Fibroblast of lung (primary cell): ENCODE measurements at regions not wholly inside any gene's neighbourhood (a gene's known extent, or its start where the extent isn't known, plus 50 kb on each side); places are given as distances from the start of the nearest gene placed in this dataset.

Source experiments
- DNase-seq, 2 donors: peaks; one replicate each; pipeline versions ENCODE4 v3.0.0 to v3.0.0-alpha.2; 2010; ENCODE audit warnings: low read depth in 2 of 2
- H2AFZ ChIP-seq: 2 replicates; pipeline ENCODE4 v1.5.1; 2012; ENCODE audit warnings: low read length, control low read depth, inconsistent platforms
- H3K27ac ChIP-seq: 2 replicates; pipeline ENCODE4 v1.5.1; 2011; ENCODE audit warnings: low read length, control low read depth; ENCODE audit not compliant: insufficient read depth
- H3K27me3 ChIP-seq: 2 replicates; pipeline ENCODE4 v1.5.1; 2011; ENCODE audit warnings: mild to moderate bottlenecking, low read length; ENCODE audit not compliant: control insufficient read depth, insufficient read depth
- H3K36me3 ChIP-seq: 2 replicates; pipeline ENCODE4 v1.5.1; 2011; ENCODE audit warnings: low read length; ENCODE audit not compliant: control insufficient read depth, insufficient read depth
- H3K4me1 ChIP-seq: 2 replicates; pipeline ENCODE4 v1.5.1; 2011; ENCODE audit warnings: low read length; ENCODE audit not compliant: control insufficient read depth, insufficient read depth; ENCODE audit errors: extremely low read depth
- H3K4me2 ChIP-seq: 2 replicates; pipeline ENCODE4 v1.5.1; 2011; ENCODE audit warnings: low read length, control low read depth; ENCODE audit not compliant: insufficient read depth; ENCODE audit errors: extremely low read depth
- H3K4me3 ChIP-seq, 4 experiments: fragments of 200-600 bp in 1 of 4; sonication (generic) in 1 of 4; replicated peaks in 1 of 4; 2 replicates each; pipeline ENCODE4 v1.5.1; 2011 to 2016; ENCODE audit warnings: low read length in 4 of 4, low read depth in 3 of 4, mild to moderate bottlenecking in 3 of 4, control low read depth in 2 of 4, inconsistent platforms in 1 of 4, mixed read lengths in 1 of 4; ENCODE audit not compliant: insufficient read depth in 1 of 4; ENCODE audit errors: control extremely low read depth in 1 of 4
- H3K79me2 ChIP-seq: 2 replicates; pipeline ENCODE4 v1.5.1; 2012; ENCODE audit warnings: mild to moderate bottlenecking, low read length, inconsistent platforms; ENCODE audit not compliant: control insufficient read depth, insufficient read depth
- H3K9ac ChIP-seq: 2 replicates; pipeline ENCODE4 v1.5.1; 2011; ENCODE audit warnings: mild to moderate bottlenecking, low read length, control low read depth; ENCODE audit not compliant: insufficient read depth
- H3K9me3 ChIP-seq: 2 replicates; pipeline ENCODE4 v1.5.1; 2012; ENCODE audit warnings: low read depth, low read length; ENCODE audit not compliant: control insufficient read depth, insufficient read depth
- H4K20me1 ChIP-seq: 2 replicates; pipeline ENCODE4 v1.5.1; 2011; ENCODE audit warnings: low read length; ENCODE audit not compliant: control insufficient read depth, insufficient read depth; ENCODE audit errors: extremely low read depth
- CTCF ChIP-seq, 2 donors: IDR thresholded peaks in 1 of 2; conservative IDR thresholded peaks in 1 of 2; 1 replicate in 1 of 2; 2 replicates in 1 of 2; pipeline ENCODE4 v1.5.1; 2011 to 2012; ENCODE audit warnings: low read length in 2 of 2, control low read depth in 1 of 2, inconsistent platforms in 1 of 2, low read depth in 1 of 2, mild to moderate bottlenecking in 1 of 2
- EZH2 ChIP-seq: IDR thresholded peaks from 2 replicates; pipeline ENCODE4 v1.5.1; 2012; ENCODE audit warnings: low read length, control low read depth, mild to moderate bottlenecking; ENCODE audit errors: missing control alignments

- no peak for TF ChIP-seq EZH2
- no peak overlapping the region for H3K27ac ChIP-seq
- H3K36me3 ChIP-seq, result no peaks in the 10 kb centered on the region
- H3K27me3 ChIP-seq, result no peaks in the 10 kb centered on the region
- H3K9me3 ChIP-seq, result no peaks in the 10 kb centered on the region
- no peaks in the 10 kb centered on the region for H3K79me2 ChIP-seq
- H3K9ac ChIP-seq, result no peak overlapping the region
- H2AFZ ChIP-seq, result no peak overlapping the region
- no peaks in the 10 kb centered on the region for H4K20me1 ChIP-seq
- H3K4me2 ChIP-seq, result no peak overlapping the region
- DNase-seq, result peak; percentile 44 to 57
- H3K4me1 ChIP-seq, result no peaks in the 10 kb centered on the region
- H3K4me3 ChIP-seq, result no peak overlapping the region
These were observed 258.3 kb upstream of the MON1B start for GRCh38 chr16:76932541-76933211.

- Histone ChIP-seq H3K4me2 (no peak overlapping the region), H3K9ac (no peak overlapping the region), H3K9me3 (no peaks in the 10 kb centered on the region), H3K27me3 (no peaks in the 10 kb centered on the region), H4K20me1 (no peaks in the 10 kb centered on the region), H3K36me3 (no peaks in the 10 kb centered on the region), H3K27ac (no peak overlapping the region), H3K4me3 (no peak overlapping the region), H3K4me1 (no peaks in the 10 kb centered on the region), H3K79me2 (no peaks in the 10 kb centered on the region), H2AFZ (no peak overlapping the region)
- no peak for DNase-seq
- TF ChIP-seq CTCF (conservative IDR thresholded peaks at IDR 0.05 in 1 of 2, IDR thresholded peaks at IDR 0.05 in 1 of 2; ENCODE audit: low read depth in 1 of 2, low read length in 2 of 2) (no peak), EZH2 (no peak)
These were observed 250.7 kb upstream of the MON1B start for GRCh38 chr16:76940251-76940650.

GRCh38 chr16:76941113-76941512, 249.9 kb upstream of the MON1B start:
- TF ChIP-seq EZH2, result no peak

GRCh38 chr16:76942089-76942488, 248.9 kb upstream of the MON1B start:
- Histone ChIP-seq H3K27me3 (no peaks in the 10 kb centered on the region), H3K9ac (no peak overlapping the region), H4K20me1 (no peaks in the 10 kb centered on the region), H3K9me3 (no peaks in the 10 kb centered on the region), H3K4me1 (no peaks in the 10 kb centered on the region), H3K4me2 (no peak overlapping the region), H3K79me2 (no peaks in the 10 kb centered on the region), H3K27ac (no peak overlapping the region), H3K36me3 (no peaks in the 10 kb centered on the region), H2AFZ (no peak overlapping the region), H3K4me3 (no peak overlapping the region)
- DNase-seq, result no peak
- TF ChIP-seq CTCF (conservative IDR thresholded peaks at IDR 0.05 in 1 of 2, IDR thresholded peaks at IDR 0.05 in 1 of 2; ENCODE audit: low read depth in 1 of 2, low read length in 2 of 2), result no peak
- TF ChIP-seq EZH2, result no peak

More at GRCh38 chr16:76941113-76941512, 249.9 kb upstream of the MON1B start:
- Histone ChIP-seq H3K27ac (no peak overlapping the region), H3K4me1 (no peaks in the 10 kb centered on the region), H3K4me2 (no peak overlapping the region), H4K20me1 (no peaks in the 10 kb centered on the region), H2AFZ (no peak overlapping the region), H3K79me2 (no peaks in the 10 kb centered on the region), H3K9ac (no peak overlapping the region), H3K36me3 (no peaks in the 10 kb centered on the region), H3K9me3 (no peaks in the 10 kb centered on the region), H3K4me3 (no peak overlapping the region), H3K27me3 (no peaks in the 10 kb centered on the region)
- DNase-seq, result peak in 1 of 2 donors; percentile 21
